ACC112 (cell line): ENCODE measurements at regions not wholly inside any gene's neighbourhood (a gene's known extent, or its start where the extent isn't known, plus 50 kb on each side); places are given as distances from the start of the nearest gene placed in this dataset.

Experiments
- H2AFZ ChIP-seq: fragments of 200-600 bp; sonication (generic); one replicate; pipeline ENCODE4 v1.6.0; 2017; ENCODE audit warnings: antibody characterized with exemption, low read length; ENCODE audit not compliant: unreplicated experiment
- H3K27ac ChIP-seq: fragments of 200-600 bp; sonication (generic); 2 replicates; pipeline ENCODE4 v1.5.1; 2014; ENCODE audit warnings: low read depth, mild to moderate bottlenecking, antibody characterized with exemption, low read length, moderate library complexity
- H3K27me3 ChIP-seq: fragments of 200-600 bp; sonication (generic); 2 replicates; pipeline ENCODE4 v1.6.1; 2014; ENCODE audit warnings: mild to moderate bottlenecking, antibody characterized with exemption, low read length, moderate library complexity, mixed read lengths; ENCODE audit not compliant: insufficient read depth
- H3K36me3 ChIP-seq: fragments of 200-600 bp; sonication (generic); 2 replicates; pipeline ENCODE4 v1.6.1; 2016; ENCODE audit warnings: mild to moderate bottlenecking, antibody characterized with exemption, low read length, moderate library complexity, mixed read lengths; ENCODE audit not compliant: insufficient read depth
- H3K4me1 ChIP-seq: fragments of 200-600 bp; sonication (generic); one replicate; pipeline ENCODE4 v1.6.1; 2016; ENCODE audit warnings: low read length, mixed read lengths; ENCODE audit not compliant: insufficient read depth, unreplicated experiment, control insufficient read depth
- H3K4me3 ChIP-seq: fragments of 200-600 bp; sonication (generic); 2 replicates; pipeline ENCODE4 v1.5.1; 2014; ENCODE audit warnings: mild to moderate bottlenecking, low read depth, low read length
- H3K79me2 ChIP-seq: fragments of 200-600 bp; sonication (generic); one replicate; pipeline ENCODE4 v1.6.0; 2016; ENCODE audit warnings: low read length; ENCODE audit not compliant: control insufficient read depth, unreplicated experiment, insufficient read depth

DNA sequence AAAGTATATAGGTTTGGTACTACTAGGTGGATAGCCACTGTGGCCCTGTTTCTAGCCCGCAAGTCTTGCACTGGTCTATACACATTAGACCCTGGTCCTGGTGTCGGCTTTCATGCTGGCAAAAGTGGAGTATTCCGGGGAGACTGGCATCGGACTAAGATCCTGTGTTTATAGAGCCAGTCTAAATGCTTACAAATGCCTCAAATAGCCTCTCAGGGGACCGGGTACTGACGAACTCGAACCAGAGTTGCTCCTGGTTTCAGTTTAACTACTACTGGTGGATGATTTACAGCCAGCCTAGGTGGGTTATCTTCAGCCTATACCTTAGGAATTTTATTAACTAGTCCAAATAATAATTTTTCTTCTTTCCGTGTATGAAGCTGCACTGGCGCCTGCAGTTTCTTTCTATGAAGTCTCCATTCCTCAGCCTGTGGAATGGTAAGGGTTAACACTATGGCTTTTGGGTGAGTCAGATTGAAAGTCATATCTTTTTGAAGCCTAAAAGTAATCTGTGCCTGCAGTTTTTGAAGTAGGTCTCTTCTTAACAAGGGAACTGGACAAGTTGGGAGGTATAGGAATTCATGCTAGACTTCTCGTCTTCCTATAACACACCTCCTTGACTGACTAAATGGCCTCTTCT, 51.3 kb downstream of the OR10H4 start:
- Histone ChIP-seq H3K36me3 (no peaks in the 10 kb centered on the region), H3K4me3 (no peak overlapping the region), H3K4me1 (peaks cover 7% of the 10 kb centered on the region), H2AFZ (no peak overlapping the region), H3K27me3 (no peaks in the 10 kb centered on the region), H3K79me2 (no peaks in the 10 kb centered on the region), H3K27ac (no peak overlapping the region)

DNA sequence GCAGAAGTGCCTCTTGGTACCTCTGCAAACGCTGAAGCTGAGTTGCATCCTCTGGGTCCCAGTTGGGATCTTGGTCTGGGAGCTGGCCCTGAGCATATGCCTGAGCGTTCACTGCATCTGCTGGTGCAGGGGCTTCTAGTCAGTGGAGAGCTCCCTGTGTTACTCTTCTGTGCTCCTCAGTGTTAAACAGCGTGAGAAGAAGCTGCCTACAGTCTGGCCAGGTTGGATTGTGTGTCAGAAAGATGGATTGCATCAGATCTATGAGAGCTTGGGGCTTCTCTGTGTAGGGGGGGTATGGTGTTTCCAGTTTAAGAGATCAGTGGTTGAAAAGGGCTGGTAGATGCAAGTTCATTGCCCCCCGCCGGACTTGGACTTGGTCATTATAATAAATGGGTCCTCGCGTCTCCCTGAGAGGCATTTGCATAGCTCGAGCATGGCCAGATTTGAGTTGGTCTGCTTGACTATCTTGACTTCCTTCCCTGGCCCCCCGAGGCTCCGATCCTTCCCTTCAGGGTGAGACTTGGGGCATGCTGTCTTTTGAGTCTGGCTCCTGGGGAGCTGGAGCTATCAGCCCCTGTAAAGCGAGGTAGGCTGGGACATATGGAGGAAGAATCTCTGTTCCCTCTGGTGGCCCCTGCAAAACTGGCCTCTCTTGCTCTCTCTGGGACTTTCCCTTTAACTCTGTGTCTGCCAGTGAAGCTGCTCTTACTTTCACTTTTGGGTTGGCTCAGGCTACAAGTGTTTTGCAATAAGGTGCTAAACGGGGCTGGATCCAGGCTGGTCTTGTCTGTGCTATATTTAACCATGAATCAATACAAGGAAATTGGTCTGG, 52.9 kb downstream of the OR10H4 start:
- H3K36me3 ChIP-seq: no peaks in the 10 kb centered on the region
- no peak overlapping the region; the same call in 1 of the 2 replicates for H3K27ac ChIP-seq
- H3K79me2 ChIP-seq: no peaks in the 10 kb centered on the region
- H2AFZ ChIP-seq: peak overlapping the region; percentile 78
- peak overlapping the region; percentile 64 for H3K4me3 ChIP-seq
- no peaks in the 10 kb centered on the region for H3K27me3 ChIP-seq
- H3K4me1 ChIP-seq: peaks cover 7% of the 10 kb centered on the region

DNA sequence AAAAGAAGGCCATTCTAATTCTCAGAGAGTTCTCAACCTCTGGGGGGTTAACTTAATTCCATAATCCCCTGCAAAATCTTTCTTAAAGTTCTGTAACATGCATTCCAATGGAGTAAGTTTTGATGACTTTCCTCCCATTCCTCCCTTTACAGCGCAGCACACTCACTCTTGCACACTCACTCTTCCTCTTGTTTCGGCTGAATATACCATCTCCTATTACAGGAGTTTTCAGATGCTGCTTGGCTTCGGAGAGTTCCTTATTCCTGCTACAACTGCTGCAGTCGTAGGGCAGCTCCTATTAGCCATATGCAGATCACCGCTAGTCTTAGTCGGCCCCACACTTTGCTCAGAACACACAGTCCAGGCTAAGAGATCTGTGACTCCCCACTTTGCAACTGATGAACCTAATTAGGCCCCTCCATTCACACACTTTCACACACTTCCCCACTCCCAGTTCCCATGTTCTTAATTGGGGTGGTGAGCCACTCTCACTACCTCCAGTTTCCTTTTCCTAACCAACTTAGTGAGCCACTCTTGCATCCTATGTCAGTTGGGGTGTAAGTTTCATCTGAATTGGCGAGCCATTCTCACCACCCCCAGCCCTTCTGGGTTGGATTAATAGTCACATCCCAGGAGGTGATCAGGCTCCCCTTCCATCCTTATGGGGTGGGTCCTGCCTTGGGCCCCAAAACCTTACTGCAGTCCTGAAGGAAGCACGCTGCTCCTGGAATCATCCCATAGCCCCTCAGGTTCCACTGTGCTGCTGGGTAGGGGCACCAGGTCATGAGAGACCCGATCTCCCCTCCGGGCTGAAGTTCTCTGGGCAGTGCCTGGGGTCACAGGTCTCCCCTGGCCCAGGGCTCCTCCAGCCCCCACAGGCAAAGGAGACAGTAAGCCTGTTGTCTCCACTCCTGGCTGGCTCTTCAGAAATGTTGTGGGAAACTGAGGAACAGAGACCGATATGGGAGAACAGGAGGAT, 53.9 kb downstream of the OR10H4 start:
- no peaks in the 10 kb centered on the region for H3K79me2 ChIP-seq
- H2AFZ ChIP-seq: peak overlapping the region; percentile 78
- H3K27me3 ChIP-seq: no peaks in the 10 kb centered on the region
- H3K4me3 ChIP-seq: peak overlapping the region; percentile 64
- H3K4me1 ChIP-seq: peaks cover 7% of the 10 kb centered on the region
- H3K36me3 ChIP-seq: no peaks in the 10 kb centered on the region
- H3K27ac ChIP-seq: no peak overlapping the region; the same call in 1 of the 2 replicates

DNA sequence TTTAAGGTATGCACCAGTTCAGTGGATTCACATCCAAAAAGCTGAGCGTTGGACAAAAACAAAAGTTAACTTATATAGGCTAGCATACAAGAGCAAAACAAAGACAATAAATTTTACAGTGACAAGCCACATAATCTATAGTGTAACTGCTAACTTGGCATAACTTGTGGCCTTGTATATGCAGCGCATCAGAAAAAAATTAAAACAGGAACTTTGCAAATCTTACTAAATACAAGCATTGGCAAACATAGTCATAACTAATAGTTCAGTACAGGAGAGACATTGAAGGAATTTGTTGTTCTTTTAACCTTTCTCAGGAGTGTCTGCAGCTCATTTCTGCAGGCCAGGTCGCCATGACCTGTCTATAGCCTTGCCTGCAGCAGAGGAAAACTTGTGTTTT, 54.6 kb downstream of the OR10H4 start:
- Histone ChIP-seq H3K27me3 (no peaks in the 10 kb centered on the region), H3K4me3 (no peak overlapping the region), H3K27ac (no peak overlapping the region), H3K4me1 (peaks cover 7% of the 10 kb centered on the region), H3K79me2 (no peaks in the 10 kb centered on the region), H2AFZ (no peak overlapping the region), H3K36me3 (no peaks in the 10 kb centered on the region)

DNA sequence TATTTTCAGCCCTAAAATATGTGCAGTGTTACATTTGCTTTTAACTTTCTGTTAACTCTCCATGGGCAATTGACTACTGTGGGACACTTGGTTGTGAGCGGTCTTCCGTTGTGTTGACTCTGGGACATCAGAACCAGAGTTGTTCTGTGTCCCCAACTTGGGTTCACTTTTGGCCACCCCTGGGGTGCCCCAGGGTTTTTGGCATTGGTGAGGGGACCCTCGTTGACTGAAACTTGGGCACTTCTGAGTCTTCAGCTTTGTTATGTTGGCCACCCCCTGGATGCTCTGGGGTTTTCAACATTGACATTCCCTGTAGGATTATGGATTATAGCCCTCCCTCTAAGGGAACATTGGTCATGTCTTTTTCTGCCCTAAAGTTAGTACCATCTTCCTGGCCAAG, 57.1 kb downstream of the OR10H4 start:
- no peaks in the 10 kb centered on the region for H3K27me3 ChIP-seq
- peaks cover 7% of the 10 kb centered on the region for H3K4me1 ChIP-seq
- H2AFZ ChIP-seq: no peak overlapping the region
- H3K36me3 ChIP-seq: no peaks in the 10 kb centered on the region
- H3K79me2 ChIP-seq: no peaks in the 10 kb centered on the region
- no peak overlapping the region for H3K27ac ChIP-seq
- no peak overlapping the region for H3K4me3 ChIP-seq

DNA sequence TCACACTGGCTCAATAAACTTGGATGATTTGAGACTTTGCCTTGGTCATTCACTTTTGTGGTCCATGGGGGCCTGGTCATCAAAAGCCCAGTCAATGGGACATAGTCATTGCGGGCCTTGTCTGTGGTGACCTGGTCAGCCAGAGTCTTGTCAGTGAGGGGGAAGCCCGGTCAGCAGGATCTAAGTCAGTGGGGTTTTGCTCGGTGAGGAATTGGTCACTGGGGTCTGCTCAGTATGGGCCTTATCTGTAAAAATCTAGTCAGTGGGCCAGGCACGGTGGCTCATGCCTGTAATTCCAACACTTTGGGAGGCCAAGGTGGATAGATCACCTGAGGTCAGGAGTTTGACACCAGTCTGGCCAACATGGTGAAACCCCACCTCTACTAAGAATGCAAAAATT, 63.7 kb upstream of the TPM4 start:
- Histone ChIP-seq H3K27me3 (no peaks in the 10 kb centered on the region), H3K36me3 (no peaks in the 10 kb centered on the region), H3K4me1 (no peaks in the 10 kb centered on the region), H2AFZ (no peak overlapping the region), H3K4me3 (no peak overlapping the region), H3K27ac (no peak overlapping the region), H3K79me2 (no peaks in the 10 kb centered on the region)

DNA sequence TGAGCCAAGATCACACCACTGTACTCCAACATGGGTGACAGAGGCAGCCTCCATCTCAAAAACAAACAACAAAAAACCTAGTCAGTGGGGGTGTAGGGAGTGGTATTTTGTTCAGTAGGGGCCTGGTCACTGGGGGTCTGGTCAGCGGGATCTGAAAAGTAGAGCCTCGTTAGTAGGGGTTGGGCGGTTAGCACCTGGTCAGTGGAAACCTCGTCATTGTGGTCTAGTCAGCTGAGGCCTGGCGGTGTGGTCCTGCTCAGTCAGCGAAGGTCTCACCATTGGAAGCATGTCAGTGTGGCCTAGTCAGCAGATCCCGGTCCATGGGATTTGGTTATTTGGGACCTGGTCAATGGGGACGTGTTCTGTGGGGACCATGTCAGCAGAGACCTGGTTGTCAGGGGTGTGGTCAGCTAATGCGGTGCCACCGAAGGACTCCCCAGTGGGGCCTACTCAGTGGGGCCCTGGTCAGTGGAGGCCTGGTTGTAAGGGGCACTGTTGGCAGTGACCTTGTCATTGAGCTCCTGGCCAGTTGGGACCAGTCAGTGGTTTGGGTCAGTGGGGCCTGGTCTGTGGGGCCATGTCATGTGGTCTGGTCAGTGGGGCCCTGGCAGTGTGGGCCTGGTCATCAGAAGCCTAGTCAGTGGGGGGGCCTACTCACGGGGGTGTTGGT, 63.0 kb upstream of the TPM4 start:
- Histone ChIP-seq H3K4me1 (no peaks in the 10 kb centered on the region), H3K4me3 (no peak overlapping the region)

DNA sequence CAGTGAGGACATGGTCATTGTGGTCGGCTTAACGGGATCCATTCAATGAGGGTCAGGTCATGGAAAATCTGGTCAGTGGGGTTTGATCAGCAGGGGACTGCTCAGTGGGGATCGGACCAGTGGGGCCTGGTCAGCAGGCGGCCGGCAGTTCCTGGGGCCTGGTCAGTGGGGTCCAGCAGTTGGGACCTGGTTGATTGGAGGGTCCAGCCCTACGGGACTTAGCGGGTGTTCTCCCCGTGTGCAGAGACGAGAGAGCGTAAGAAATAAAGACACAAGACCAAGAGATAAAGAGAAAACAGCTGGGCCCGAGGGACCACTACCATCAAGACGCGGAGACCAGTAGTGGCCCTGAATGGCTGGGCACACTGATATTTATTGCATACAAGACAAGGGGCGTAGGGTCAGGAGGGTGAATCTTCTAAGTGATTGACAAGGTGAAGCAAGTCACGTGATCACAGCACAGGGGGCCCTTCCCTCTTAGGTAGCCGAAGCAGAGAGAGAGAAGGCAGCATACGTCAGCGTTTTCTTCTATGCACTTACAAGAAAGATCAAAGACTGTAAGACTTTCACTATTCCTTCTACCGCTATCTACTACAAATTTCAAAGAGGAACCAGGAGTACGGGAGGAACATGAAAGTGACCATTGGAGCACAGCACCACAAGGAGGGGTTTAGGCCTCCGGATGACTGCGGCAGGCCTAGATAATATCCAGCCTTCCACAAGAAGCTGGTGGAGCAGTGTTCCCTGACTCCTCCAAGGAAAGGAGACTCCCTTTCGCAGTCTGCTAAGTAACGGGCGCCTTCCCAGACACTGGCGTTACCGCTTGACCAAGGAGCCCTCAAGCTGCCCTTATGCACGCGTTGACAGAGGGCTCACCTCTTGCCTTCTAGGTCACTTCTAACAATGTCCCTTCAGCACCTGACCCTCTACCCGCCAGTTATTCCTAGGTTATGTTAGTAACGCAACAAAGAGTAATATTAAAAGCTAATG, 62.1 kb upstream of the TPM4 start:
- Histone ChIP-seq H3K4me3 (no peak overlapping the region), H3K27me3 (no peaks in the 10 kb centered on the region), H2AFZ (no peak overlapping the region), H3K27ac (no peak overlapping the region), H3K4me1 (no peaks in the 10 kb centered on the region), H3K36me3 (no peaks in the 10 kb centered on the region), H3K79me2 (no peaks in the 10 kb centered on the region)

More for the DNA sequence above, 63.0 kb upstream of the TPM4 start:
- Histone ChIP-seq H3K27me3 (no peaks in the 10 kb centered on the region), H2AFZ (no peak overlapping the region), H3K79me2 (no peaks in the 10 kb centered on the region), H3K36me3 (no peaks in the 10 kb centered on the region), H3K27ac (no peak overlapping the region)

DNA sequence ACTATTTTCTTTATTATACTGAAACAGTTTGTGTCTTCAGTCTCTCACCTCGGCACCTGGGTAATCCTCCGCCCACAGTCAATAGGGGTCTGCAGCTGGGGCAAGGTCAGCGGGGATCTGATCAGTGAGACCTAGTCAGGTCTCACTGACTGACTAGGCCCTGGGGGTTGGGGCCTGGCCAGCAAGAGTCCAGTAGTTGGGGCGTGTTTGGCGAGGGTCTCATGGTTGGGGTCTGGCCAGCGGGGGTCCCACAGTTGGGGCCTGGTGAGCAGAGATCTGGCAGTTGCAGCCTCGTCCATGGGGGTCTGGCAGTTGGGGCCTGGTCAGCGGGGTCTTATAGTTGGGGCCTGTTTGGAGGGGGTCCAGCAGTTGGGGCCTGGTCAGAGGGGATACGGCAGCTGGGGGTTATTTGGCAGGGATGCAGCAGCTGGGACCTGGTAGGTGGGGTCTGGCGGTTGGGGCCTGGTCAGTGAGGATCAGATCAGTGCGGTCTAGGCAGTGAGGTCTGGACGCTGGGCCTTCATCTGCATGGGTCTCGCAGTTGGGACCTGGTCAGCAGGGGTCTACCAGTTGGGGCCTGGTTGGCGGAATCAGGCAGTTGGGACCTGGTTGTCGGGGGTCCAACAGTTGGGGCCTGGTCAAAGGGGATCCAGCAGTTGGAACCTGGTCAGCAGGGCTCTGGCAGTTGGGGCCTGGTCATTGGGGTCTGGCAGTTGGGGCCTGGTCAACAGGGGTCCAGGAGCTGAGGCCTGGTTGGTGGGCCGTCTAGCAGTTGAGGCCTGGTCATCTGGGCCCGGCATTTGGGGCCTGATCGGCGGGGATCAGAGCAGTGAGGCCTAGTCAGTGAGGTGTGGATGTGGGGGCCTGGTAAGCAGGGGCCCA, 61.1 kb upstream of the TPM4 start:
- no peak overlapping the region for H3K27ac ChIP-seq
- H2AFZ ChIP-seq: no peak overlapping the region
- no peaks in the 10 kb centered on the region for H3K36me3 ChIP-seq
- no peak overlapping the region for H3K4me3 ChIP-seq
- H3K79me2 ChIP-seq: no peaks in the 10 kb centered on the region
- no peaks in the 10 kb centered on the region for H3K27me3 ChIP-seq
- H3K4me1 ChIP-seq: no peaks in the 10 kb centered on the region
